ENCODE measurements at regions not wholly inside any gene's neighbourhood (a gene's known extent, or its start where the extent isn't known, plus 50 kb on each side); places are given as distances from the start of the nearest gene placed in this dataset.
A peak's percentile ranks its signal among the peaks of the same experiment; 100 is the strongest.
"Not testable (repeated sequence)": the region's sequence is repeated elsewhere in the genome, so short reads cannot be mapped to it uniquely, and the experiment has no call there.

GRCh38 chr4:81601358-81601694 is 129.6 kb upstream of the RASGEF1B start:
- no peak for DNase-seq

DNA sequence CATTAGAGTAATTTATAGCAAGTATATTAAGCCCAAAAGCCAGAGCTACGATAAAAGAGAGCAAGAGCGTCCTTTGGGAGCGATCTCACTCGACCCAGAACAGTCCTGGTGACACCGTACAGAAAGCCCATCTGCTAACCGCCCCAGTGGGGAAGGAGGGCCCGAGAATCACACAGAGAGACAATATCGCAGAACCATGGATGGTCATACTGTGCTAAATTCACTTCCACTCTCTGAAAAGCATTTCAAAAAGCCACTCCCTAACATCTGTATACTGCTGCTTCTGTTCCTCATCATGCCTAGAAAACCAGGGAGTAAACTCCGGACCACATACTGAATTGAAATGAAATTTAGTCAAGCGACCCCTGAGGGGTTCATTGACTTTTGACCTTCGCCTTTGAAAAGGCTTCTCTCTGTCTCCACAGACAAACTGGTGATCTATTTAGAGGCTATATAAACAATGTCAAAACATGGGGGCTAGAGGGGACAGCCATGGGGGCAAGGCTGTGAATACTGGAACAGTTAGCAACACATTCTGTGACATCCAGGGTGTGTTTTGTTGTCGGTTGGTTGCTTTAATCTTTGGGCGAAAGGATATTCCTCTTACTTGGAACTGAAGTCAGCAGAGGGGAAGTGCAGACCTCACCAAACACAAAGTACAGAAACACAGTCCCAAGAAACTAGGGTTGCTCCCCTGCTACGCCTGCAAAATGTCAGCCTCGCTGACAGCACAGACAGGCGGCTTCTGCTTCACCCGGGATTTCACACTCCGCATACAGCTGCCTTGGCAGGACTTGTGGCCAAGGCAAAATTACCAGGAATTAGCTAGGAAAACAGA is 129.0 kb upstream of the RASGEF1B start:
- DNase-seq: peak; percentile 92 to 95

DNA sequence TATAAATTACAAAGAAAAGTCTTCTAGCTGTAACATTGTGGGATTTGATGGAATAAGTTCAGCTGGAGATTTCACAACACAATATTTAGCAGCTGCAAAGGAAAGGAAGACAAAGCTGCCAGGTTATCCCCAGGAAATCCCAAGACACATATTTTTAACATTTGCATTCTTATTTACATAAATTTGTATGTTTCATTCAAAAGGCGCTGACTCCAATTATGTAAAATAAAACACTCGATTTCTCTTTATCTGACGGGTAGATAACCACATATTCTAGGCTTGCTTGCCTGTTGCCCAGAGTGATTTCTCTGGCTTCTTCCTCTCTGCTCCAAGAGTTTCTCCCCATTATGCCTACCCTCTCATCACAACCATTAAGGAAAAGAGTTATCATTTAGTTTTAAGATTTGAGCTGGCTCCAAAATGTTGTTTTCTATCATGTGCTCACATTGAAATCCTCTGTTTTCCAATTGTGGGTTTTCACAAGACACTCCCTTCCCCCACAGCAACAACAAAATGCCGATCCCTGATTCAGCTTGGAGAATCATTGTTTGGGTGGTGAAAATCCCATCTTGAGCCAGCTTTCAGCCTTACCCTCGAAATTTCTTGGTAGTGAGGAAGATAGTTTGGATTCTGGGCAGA is 128.2 kb upstream of the RASGEF1B start:
- DNase-seq: peak in 1 of 2 donors; percentile 45

- no peak for DNase-seq
Measured at GRCh38 chr4:81595798-81596610, 124.3 kb upstream of the RASGEF1B start.

GRCh38 chr4:81595287-81595686 is 123.6 kb upstream of the RASGEF1B start:
- no peak for DNase-seq

DNA sequence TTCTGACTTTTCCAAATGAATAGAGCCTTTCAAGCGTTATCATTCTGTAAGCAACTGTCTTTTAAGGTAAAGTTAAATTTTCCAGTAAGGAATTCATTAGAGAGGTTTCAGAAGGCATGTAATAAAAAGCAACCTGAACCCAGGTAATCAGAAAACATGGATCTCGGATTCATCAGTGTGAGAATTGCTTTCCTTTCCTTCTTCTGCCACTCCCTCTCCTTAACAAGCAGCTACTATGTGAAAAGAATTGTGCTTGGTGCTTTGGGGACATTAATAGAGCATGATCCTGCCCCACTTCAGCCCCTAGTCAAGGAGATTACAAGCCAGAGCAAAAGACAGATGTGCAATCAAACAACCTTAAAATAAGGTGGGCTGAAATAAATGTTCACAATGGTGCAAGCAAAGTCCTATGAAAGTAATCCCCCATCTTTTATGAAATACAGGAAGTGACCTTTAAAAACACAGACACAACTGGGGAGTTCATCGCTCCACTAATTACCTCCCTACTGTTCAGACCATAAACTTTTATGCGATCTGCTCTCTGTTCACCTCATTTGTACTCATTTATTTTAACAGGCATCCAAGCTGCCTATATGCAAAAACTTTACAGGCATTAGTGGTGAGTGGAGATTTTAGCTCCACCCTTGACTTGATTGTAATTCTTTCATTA is 122.9 kb upstream of the RASGEF1B start:
- DNase-seq: no peak

DNA sequence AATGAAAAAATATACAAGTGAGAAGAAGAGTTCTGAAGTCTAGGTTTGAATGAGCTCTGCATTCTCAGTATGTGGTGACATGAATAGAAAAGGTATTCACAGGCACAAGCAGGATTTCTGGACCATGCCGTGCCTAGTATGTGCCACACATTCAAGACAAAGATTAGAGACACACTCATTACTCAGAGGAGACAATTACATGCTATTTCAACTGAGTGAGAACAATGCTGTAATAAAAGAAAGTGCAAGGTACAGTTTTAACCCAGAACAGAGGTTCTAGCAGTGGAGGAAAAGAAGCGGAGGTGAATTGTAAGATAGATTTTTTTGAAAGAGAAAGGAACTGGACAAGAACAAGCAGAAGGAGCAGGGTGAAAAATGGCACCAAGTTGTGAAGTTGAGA is 121.0 kb upstream of the RASGEF1B start:
- DNase-seq: no peak

- no peak for DNase-seq
Measured at GRCh38 chr4:81590596-81590995, 118.9 kb upstream of the RASGEF1B start.

DNA sequence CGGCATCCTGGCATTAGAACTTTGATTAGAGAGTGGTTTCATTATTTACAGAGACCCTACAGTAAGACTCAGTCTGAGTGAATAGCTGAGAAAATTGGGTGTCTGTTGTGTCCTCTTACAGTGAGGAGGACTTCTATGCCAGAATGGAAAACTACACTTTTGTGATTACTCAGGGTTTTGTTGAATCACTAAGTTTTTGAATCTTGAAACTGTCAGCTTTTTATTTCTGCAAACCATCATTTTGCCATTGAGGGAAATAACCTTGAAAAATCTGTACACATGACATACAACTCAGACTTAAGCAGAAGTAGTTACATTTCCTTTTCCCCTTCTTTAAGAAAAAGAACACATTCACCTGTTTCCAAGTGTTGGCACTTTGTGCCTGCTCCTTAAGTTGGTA is 117.6 kb upstream of the RASGEF1B start:
- DNase-seq: no peak

DNA sequence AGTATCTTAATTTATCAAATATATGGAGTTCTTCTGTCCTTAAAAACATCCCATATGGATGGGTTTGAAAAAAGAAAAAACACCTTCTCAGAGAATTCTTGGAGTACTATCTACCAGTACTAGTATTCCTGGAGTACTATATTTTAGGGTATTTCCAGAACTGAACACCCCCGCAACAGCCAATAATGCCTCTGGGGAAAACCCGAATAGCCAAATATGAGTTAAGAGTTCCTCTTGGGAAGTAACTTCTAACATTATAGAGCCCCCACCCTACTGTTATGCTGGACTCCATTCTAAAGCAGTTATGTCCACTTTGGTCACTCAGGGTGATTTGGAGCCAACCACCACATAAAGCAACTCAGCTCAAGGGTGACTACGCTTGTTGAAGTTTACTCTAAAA is 115.0 kb upstream of the RASGEF1B start:
- no peak for DNase-seq

GRCh38 chr4:81580994-81581374 is 109.3 kb upstream of the RASGEF1B start:
- not testable (repeated sequence) for DNase-seq

DNA sequence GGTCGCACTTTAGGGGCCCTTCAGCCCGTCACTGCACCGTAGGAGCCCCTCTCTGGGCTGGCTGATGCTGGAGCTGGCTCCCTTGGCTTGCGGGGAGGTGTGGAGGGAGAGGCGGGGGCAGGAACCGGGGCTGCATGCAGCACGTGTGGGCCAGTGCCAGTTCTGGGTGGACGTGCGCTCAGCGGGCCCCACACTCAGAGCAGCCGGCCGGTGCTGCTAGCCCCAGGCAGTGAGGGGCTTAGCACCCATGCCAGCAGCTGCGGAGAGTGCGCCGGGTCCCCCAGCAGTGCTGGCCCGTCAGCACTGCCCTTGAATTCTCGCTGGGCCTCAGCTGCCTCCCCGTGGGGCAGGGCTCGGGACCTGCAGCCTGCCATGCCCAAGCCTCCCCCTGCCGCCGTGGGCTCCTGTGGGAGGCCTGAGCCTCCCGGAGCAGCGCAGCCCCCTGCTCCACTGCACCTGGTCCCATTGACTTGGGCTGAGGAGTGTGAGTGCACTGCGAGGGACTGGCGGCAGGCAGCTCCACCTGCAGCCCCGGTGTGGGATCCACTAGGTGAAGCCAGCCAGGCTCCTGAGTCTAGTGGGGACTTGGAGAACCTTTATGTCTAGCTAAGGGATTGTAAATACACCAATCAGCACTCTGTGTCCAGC is 108.8 kb upstream of the RASGEF1B start:
- DNase-seq: no peak

- DNase-seq: no peak
Measured at GRCh38 chr4:81577392-81577791, 105.7 kb upstream of the RASGEF1B start.

DNA sequence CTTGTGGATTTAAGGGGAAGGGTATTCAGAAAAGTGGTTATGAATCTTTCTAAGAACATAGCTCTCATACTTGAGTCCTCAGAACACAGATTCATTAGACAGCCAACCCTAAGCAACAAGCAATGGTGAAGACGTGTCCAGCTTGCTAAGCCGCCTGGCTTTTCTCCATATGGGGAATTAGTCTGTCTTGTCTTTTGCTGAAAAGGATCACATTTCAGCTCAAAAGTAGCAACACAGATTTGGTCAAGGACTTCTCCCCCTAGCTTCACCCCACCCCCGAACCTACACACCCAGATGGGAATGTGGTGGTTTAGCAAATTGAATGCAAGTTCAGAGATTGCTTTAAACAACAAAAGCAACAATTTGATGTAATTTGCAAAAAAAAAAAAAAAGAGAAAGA is 103.3 kb upstream of the RASGEF1B start:
- no peak for DNase-seq

DNA sequence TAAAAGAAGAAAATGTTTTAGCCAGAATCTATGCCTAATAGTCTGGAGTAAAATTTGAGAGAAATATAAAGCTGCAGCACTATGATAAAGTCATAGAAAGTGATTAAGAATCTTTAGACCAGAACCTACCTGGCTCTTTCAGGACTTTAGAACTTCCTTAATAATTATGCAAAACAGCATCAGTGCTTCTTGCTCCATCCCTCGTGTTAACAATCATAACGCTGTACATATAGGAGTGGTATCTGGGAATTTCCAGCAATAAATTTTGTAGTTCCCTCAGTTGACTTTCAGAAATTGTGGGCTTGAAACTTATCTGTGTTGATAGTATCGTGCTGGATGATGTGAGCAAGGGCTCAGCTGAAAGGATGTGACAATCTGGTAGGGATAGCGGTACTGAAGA is 102.1 kb upstream of the RASGEF1B start:
- DNase-seq: no peak

GRCh38 chr4:81572402-81572801 is 100.7 kb upstream of the RASGEF1B start:
- no peak for DNase-seq

DNA sequence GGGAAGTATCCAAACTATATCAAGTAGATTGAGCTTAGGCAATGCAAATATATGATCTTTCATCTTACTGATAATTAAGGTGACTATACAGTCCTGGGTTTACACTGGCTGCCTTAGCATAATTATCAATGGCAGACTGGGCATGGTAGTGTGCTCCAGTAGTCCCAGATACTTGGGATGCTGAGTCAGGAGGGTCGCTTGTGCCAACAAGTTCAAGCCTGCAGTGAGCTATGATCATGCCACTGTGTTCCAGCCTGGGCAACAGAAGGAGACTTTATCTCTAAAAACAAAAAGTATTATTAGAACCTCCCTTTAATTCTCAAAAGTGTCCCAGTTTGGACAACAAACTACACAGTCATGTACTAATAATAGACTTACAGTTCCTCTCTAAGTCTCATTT is 99.4 kb upstream of the RASGEF1B start:
- DNase-seq: no peak

DNA sequence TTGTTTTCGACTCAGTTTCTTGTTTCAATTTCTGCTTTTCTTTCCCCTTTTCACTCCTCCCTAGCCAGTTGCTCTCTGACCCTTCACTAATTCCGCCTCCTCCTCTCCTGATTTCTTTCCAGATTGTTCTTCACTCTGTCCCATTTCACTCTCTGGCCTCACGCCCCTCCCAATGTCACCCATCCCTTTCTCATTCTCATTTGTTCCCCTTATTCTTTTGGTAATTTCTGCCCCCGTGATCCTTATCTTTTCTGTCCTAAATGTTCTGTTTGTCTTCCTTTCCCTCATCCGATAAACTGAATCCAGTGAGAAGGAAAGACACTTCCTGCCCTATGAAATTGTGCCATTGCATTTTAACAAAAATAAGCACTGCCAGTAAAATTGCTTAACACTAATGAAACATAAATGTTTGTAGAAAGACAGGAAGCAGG is 94.5 kb upstream of the RASGEF1B start:
- DNase-seq: no peak

GRCh38 chr4:81565142-81565870 is 93.6 kb upstream of the RASGEF1B start:
- peak; percentile 69 to 73 for DNase-seq

DNA sequence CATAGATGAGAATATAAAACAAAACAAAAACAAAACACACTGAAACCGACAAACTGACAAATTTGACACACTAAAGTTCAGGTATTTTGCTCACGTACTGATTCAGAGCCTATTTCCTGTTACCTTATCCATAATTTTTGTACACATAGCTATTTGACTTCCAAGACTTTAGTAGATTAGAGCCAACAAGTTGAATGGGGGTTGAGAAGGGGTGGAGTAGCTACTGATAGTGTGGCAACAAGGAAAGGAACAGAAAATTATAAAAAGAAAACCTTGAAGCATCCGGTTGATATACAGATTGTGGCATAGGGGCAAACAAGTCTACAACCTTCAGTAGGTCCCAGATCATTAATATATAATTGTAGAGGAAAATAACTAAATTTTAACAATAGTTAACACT is 92.3 kb upstream of the RASGEF1B start:
- DNase-seq: no peak

DNA sequence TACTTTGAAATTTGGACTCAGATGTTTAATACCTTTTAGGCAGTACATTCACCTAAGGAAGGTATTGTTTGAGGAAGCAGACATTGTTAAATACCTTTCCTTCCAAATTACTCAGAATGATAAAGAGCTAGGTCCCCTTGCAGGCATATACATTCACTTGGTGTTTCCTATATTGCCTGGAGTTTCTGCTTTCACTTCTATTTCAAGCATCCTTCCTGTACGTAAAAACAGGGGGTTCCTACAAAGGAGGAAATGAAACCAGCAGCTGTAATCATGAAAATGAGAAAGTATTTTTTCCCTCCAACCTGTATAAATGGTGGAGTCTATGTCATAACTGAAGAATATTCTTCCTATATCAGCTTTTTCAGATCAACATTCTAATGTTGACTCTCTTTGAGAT is 90.4 kb upstream of the RASGEF1B start:
- DNase-seq: no peak

Measured in right lung (tissue), 2 donors.